GM19025 (cell line): ENCODE measurements at regions not wholly inside any gene's neighbourhood (a gene's known extent, or its start where the extent isn't known, plus 50 kb on each side); places are given as distances from the start of the nearest gene placed in this dataset.

Experiments
- ATAC-seq: cut with Tn5 transposase; IDR thresholded peaks from one replicate; pipeline ENCODE4 v1.9.1; 2021; ENCODE audit warnings: mild to moderate bottlenecking, low read depth, moderate library complexity; ENCODE audit not compliant: unreplicated experiment

DNA sequence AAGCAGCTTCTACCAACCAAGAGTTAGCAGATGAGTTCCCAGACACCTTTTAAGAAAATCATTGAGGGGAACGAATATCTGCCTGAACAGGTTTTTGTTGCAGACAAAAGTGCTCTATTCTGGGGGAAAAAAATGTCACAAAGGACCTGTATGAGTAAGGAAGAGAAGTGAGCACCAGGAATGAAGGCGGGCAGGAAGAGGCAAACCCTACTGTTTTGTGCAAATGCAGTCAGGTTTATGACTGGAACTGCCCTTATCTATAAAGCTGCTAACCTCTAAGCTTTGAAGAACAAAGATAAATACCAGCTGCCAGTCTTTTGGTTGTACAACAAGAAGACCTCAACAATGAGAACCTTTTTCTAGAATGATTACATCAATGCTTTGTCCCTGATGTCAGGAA is 292.4 kb upstream of the SP4 start:
- ATAC-seq: no peak

DNA sequence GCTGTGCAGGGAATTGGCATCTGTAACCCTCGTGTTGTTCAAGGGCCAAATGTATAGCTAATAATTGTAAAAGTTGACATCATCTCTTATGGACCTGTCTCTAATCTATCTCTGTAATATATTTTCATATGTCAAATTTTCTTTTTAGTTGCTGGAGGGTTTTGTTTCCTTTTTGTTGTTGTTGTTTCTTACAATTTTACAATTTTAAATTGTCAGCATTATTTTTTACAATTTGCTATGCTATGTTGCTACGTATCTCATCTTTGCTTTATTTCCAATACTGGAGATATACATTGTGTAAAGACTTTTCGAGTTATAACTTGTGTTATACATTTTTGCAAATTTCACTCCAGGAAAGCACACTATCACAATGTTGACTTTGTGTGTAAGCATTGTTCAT is 290.2 kb upstream of the SP4 start:
- ATAC-seq: no peak

DNA sequence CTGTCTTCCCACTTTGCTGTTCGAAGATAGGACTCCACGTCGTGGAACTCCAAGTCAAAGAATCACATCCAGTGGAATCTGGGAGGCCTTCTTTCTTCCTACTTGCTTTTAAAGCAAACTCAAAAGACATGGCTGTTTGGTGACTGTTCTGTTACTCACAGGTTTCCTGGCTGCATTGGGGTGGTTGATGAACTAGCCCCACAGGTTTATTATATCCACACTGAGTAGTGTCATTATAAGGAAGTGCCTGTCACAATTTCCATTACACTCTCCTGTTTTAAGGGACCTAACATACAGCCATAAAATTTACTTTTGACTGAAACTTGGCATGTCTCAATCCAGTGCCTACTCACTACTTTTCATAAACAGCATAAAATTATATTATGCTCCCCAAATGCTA is 287.3 kb upstream of the SP4 start:
- ATAC-seq: no peak

DNA sequence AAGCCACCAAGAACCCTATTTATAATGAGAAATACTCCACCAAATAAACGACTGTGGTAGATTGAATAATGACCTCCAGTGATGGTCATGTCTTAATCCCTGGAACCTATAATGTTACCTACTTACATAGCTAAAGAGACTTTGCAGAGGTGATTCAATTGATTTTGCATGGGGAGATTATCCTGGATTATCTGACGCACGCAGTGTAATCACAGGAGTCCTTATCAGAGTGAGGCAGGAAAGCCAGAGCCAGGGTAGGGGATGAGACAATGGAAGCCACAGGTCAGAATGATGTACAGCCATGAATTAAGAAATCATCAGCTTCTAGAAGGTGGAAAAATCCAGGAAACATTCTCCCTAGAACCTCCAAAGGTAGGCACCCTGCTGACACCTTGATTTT is 286.4 kb upstream of the SP4 start:
- ATAC-seq: no peak

DNA sequence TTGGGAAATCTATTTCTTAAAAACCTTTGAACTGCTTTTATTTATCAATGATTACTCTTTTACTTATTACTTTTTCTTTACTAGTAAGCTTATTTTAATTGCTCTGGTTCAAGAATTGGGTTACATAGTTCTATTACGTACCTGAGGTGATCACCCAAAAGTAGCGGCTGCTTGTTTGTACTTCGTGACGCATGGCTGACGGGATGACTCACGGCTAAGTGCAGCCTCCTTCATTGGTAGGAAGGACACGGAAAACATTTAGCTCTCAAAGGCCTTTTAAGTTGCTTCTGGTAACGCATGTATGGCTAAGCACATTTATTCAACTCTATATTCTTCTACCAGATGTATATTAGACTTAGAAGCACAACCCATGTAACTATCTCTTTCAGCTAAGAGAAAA is 285.8 kb upstream of the SP4 start:
- no peak for ATAC-seq

DNA sequence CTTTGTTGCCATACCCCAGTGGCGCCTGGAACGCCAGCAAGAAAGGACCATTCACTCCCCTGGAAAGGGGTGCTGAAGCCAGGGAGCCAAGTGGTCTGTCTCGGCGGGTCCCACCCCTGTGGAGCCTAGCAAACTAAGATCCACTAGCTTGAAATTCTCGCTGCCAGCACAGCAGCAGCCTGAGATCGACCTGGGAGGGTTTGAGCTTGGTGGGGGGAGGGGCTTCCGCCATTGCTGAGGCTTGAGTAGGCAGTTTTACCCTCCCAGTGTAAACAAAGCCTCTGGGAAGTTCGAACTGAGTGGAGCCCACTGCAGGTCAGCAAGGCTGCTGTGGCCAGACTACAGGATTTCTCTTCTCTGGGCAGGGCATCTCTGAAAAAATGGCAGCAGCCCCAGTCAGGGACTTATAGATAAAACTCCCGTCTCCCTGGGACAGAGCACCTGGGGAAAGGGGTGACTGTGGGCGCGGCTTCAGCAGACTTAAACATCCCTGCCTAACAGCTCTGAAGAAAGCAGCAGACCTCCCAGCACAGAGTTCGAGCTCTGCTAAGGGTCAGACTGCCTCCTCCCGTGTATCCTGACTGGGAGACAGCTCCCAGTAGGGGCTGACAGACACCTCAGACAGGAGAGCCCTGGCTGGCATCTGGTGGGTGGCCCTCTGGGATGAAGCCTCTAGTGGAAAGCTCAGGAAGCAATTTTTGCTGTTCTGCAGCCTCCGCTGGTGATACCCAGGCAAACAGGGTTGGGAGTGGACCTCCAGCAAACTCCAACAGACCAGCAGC is 281.1 kb upstream of the SP4 start:
- no peak for ATAC-seq

DNA sequence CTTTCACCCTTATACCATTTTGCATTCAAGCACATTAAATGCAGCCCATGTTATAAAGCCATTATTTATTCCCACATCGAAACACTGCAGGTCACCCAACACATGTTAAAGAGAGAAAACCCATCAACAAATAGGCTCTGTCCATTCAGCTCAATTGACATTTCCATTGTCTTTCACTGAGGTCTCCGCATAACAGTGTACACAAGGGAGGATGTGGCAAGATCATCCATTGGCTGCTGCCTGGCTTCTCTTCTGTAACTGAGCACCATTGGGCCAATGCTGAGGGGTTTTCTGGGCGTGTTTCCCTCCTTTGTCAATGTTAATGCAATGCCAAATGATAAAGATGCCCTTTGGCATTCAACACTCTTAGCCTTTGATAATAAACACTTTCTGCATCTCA is 278.1 kb upstream of the SP4 start:
- no peak for ATAC-seq

DNA sequence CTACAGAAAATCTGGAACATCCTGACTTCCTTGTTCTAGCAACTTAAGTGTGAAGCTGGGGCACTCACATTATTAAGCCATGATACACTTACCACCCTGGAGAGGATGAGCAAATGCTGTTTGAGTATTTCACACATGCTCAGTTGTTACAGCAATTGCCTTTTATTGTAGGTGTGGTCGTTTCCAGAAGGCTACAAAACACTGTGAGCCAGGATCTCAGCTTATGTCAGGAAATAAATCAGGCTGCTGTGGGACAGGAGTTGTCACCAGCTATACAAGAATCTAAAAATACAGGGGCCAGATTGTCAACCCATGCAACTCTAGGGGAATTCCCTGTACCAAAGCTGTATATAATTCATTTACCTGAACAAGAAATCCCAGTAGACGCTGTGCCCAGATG is 273.3 kb upstream of the SP4 start:
- no peak for ATAC-seq

DNA sequence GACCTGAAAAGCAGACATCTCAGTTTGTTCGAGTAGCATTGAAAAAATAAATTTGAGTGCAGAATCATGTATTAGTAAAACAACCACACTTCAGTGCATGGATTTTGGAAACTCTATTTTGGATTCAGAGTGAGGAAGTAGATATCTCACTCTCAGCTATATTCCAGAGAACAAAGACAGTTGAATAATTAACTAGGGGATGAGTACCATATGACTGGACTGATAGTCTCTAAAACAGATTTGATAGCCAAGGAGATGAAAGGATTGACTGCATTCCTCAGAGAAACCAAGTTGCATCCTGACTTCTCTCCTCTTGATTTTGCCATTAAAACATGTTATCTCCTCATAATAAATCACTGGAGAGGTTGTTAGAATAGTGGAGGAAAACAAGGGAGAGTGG is 268.4 kb upstream of the SP4 start:
- ATAC-seq: no peak

DNA sequence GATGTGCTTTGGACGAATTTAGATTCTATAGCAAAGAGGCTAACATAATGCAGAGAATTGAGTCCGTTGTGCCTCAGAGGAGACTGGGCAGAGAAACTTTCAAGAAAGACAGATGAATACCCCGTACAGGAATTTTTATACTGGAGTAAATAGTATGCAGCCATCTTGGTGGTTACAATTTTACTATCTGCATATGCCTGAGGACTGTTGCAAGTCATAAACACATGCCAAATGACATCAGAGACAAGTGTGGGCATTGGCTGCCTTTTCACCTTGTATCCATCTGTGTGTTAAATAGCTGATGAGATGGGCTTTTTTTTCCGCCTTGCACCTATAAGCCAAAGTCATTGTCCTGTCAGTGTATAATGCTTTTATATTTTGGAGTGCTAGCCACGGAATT is 267.5 kb upstream of the SP4 start:
- no peak for ATAC-seq

DNA sequence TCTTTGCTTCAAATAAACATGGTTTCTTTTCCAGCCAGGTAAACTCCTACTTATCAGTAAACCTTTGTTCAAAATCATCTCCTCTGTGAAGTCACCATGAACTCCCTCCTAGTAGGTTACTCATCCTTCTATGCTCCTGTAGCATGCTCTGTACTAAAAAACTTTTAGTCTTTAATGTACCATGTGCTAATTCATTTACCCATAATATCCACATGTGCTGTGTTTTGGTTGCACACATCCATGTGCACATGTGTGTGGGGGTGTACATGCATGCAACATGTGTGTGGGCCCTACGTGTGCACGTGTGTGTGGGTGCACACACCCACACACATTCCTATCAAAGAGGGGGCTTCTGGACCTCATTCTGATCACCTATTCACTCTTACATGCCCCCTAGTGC is 259.9 kb upstream of the SP4 start:
- no peak for ATAC-seq

DNA sequence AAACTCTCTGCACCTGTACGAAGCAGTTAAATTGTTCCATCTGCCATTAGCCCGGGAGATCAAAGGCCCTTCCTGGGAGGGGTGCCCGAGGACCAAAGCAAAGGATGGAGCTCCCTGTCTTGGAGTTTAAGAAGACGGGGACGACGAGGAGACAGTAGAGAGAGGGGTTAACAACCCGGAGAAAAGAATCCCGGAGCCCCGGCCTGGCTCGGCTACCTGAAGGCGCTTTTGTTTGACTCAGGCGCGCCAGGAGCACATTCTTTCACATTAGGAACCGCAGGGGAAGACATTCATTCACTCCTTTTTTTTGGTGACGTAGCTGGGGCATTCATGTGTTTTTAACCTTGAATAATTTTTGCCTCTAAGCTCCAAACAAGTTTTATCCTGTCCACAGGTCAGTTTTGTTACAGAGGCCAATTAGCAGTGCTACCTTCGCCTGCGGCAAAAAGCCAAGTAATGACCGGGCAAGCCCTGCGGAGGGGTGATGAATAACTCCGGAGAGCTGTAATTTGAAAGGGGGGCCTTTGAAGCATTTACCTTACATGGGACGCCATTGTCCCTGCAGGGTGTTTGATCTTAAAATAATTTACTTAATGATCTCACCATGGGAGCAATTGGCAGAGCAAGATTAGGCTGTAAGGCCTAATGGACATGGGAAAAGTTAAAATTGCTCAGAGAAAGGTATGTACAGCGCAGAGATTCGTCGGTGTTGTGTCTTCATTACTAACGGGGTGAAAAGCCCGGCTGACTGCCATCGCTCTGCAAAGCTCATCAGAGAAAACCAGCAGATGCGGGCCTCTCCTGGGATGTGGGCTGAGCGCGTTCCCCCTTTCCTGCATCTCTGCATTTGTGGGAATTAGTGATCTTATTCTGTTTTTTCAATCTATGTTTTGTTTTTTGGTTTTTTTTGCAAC is 258.0 kb upstream of the SP4 start:
- ATAC-seq: no peak

DNA sequence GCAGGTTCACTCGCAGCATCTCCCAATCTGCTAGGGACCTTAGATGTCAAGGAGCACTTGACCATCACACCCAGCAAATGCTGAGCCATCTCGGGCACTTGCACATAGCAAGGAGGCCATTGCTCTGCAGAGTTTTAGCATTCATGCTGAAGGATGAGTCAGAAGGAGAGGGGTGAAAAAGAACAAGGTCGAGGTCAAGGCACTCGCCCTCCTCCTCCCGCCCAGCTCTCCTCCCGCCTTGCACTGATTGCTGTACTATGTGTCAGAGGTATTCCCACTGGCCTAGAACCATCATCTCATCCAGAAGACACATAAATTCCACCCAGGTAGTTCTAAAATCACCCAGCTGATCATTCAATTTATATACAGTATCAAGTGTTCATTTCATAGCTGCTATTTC is 255.1 kb upstream of the SP4 start:
- no peak for ATAC-seq

DNA sequence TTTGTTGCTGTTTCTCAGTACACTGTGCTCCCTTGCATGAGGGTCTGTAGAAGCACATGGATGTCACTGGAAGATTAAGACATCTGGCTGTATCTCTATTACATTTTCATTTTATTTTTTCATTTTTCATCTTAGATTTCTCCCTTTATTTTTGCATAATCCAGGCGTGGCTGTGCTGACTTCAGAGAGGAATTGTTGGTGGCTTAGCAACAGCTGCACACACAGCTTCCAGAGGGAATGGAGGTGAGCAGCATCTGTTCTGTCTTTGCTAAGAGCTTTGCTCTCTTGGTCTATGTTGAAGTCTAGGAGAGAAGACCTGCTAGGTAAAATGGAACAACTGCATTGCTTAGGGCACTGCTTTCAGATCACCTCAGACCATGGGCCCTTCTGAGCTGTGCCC is 254.4 kb upstream of the SP4 start:
- no peak for ATAC-seq

DNA sequence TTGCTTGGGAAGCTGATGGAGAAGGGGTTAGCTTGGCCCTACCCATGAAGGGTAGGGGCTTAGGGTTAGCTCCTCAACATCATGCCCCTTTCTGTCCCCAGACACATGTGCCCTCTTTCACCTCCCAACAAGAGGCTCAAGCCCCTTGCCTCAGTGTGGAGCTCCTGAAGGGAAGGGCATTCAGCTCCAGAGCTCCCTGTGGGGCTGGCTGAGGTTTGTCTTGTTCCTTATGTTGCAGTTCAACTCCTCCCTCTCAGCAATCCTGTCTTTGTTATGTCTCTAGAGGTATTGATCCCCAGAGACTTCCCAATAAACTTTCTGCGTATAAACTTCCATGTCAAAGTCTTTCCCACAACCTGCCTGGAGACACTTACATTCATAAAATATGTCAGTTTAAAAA is 252.2 kb upstream of the SP4 start:
- no peak for ATAC-seq

DNA sequence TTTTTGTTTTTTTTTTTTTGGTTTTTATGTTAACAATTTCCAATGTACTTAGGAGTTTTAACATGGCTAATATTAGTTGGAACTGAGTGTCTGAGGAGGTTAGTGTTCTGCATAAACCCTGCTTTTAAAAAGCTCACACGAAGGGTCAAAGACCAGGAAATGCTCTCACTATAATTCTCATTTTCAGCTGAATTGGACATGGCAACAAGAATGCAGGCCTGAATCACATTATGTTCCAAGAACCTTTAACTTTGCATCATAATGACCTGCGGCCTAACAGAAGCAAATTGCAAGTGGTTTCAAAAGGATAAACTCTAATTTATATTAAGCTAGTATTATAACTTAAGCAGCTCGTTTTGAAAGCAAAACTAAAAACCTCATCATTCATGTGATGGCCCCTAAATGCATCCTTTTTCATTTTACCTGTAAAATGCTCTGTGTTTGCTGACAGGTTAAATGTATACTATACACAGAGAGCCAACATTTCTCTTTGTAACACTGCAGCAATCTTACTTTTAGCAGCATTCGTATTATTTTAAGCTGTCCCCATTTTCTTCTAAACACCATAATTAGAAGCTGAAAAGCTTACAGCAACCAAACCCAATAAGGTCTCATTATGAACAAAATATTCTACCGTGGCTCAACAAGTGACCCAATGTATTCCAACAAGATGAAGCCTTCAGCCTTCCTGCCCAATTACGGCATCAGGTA is 242.8 kb upstream of the SP4 start:
- ATAC-seq: no peak

DNA sequence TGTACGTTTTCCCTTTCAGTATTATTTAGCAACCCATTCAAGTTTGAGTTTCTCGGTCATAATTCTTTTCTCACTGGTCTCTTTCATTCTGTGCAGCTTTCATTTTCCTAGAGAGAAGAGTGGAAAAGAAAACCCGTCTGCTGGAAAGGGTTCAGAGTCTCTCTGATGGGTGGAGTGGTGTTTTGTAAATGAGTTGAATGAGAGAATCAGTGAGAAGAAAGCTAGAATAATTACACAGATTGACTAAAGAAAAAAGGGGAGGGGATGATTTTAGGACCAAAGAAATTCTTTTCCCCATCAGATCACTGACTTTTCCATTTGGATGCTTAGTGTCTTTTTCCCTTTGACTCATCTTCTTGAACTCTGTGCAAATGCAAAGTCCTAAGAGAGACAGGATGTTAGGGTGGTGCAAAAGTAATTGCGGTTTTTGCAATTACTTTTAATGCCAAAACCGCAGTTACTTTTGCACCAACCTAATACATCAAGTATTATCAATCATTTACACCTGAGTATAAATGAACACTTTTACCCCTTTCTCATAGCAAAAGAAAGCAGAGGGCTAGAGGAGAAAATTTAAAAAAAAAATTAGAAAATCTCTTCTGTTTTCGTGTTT is 242.1 kb upstream of the SP4 start:
- no peak for ATAC-seq

DNA sequence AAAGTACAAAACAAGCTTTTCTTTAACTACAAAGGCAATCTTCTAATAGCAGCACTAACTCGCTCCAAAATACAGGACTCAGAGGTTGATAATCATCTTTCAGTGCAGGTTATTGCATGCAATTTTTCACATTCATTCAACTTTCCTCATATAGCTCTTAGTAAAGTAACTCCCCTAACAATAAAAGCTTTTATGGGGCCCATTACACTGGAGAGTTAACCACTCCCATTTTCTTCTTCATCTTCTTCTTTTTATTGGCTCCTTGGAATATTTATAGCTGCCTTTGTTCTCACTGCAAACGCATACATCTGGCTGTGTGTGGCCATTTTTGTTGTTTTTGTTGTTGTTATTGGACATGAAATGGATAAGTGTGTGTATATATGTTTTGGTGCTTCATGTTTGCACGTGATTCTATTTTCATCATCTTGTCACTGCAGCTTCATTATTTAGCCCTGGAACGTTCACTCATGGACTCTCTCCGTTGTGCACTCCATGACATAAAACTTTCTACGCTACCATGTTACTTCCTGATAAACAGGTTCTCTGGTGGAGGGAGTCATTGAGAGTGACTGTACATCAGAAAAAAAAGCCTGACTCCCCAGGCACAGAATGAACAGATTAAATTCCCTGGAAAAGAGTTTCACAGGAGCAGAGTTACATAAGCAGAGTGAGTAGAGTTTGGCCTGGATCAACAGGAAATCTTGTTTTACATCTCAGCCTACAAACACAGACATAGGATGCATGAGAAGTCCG is 236.4 kb upstream of the SP4 start:
- ATAC-seq: no peak

DNA sequence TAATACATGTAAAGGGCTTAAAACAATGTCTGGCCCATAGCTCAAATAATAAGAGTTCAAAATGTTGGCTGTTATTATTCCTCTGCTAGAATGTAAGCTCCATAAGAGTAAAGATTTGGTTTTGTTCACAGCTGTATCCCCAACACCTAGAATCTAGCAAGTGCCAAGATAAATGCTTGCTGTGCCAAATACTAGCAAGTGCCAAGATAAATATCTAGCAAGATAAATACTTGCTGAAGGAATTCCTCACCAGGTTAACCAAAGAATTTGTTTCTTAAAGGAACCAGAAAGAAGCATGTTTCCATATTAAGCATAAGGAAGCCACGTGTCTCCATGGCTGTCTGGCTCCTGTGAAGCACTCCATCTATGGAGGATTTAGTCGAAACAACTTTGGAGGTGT is 235.2 kb upstream of the SP4 start:
- no peak for ATAC-seq

DNA sequence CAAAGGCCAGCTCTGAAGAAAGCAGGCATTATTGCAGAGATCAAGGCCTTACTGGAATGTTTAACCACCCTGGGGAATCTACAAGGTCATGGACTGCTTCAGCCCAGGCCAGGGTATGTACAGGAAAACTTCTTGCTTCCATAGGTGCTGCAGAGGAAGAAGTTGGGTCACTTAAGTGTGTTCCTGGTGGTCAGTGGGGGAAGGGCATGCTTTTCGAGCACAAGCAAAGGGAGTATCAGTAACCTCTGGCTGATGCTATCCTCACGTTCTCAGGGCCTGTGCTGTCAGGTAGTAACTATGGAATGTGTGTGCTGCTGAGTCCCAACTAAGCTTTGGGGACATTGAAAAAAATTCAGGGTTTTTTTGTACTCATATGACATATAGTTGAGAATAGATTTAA is 234.0 kb upstream of the SP4 start:
- no peak for ATAC-seq
